Kidney epithelial cell (primary cell): ENCODE measurements at regions not wholly inside any gene's neighbourhood (a gene's known extent, or its start where the extent isn't known, plus 50 kb on each side); places are given as distances from the start of the nearest gene placed in this dataset.

ENCODE experiments used
- DNase-seq: peaks from one replicate; pipeline ENCODE4 v3.0.0-alpha.2; 2010; ENCODE audit warnings: low read depth
- H3K27me3 ChIP-seq: 2 replicates; pipeline ENCODE4 v1.6.0; 2011; ENCODE audit warnings: low read length; ENCODE audit not compliant: control insufficient read depth, insufficient read depth
- H3K36me3 ChIP-seq: 2 replicates; pipeline ENCODE4 v1.5.1; 2011; ENCODE audit warnings: low read length; ENCODE audit not compliant: control insufficient read depth, insufficient read depth
- H3K4me3 ChIP-seq: 2 replicates; pipeline ENCODE4 v1.5.1; 2011; ENCODE audit warnings: low read depth, mild to moderate bottlenecking, control low read depth, low read length
- CTCF ChIP-seq: IDR thresholded peaks from 2 replicates; pipeline ENCODE4 v1.5.1; 2011; ENCODE audit warnings: mild to moderate bottlenecking, moderate library complexity, low read length, control low read depth, inconsistent platforms; ENCODE audit not compliant: insufficient read depth, poor library complexity, severe bottlenecking

GRCh38 chr4:38357546-38357945 is 306.5 kb upstream of the KLF3 start:
- Histone ChIP-seq H3K4me3 (no peak overlapping the region), H3K36me3 (no peaks in the 10 kb centered on the region), H3K27me3 (no peaks in the 10 kb centered on the region)
- no peak for TF ChIP-seq CTCF
- no peak for DNase-seq

- H3K27me3 ChIP-seq, result no peaks in the 10 kb centered on the region
- DNase-seq, result no peak
- H3K4me3 ChIP-seq, result no peak overlapping the region
- H3K36me3 ChIP-seq, result no peaks in the 10 kb centered on the region
- TF ChIP-seq CTCF, result no peak
Observed at GRCh38 chr4:38359113-38359512, 304.9 kb upstream of the KLF3 start.

- Histone ChIP-seq H3K27me3 (no peaks in the 10 kb centered on the region), H3K4me3 (no peak overlapping the region), H3K36me3 (no peaks in the 10 kb centered on the region)
- DNase-seq, result no peak
- TF ChIP-seq CTCF, result no peak
Observed at GRCh38 chr4:38360201-38360600, 303.8 kb upstream of the KLF3 start.

- Histone ChIP-seq H3K27me3 (no peaks in the 10 kb centered on the region), H3K36me3 (no peaks in the 10 kb centered on the region), H3K4me3 (no peak overlapping the region)
- TF ChIP-seq CTCF, result no peak
- DNase-seq, result no peak
Observed at GRCh38 chr4:38364383-38364963, 299.5 kb upstream of the KLF3 start.

- Histone ChIP-seq H3K4me3 (no peak overlapping the region), H3K36me3 (no peaks in the 10 kb centered on the region), H3K27me3 (no peaks in the 10 kb centered on the region)
- no peak for DNase-seq
- no peak for TF ChIP-seq CTCF
Observed at GRCh38 chr4:38365261-38365660, 298.7 kb upstream of the KLF3 start.

GRCh38 chr4:38365748-38366310 is 298.2 kb upstream of the KLF3 start:
- Histone ChIP-seq H3K4me3 (no peak overlapping the region), H3K36me3 (no peaks in the 10 kb centered on the region), H3K27me3 (no peaks in the 10 kb centered on the region)
- no peak for TF ChIP-seq CTCF
- no peak for DNase-seq
